ENCODE measurements at regions not wholly inside any gene's neighbourhood (a gene's known extent, or its start where the extent isn't known, plus 50 kb on each side); places are given as distances from the start of the nearest gene placed in this dataset.
"Not testable (repeated sequence)": the region's sequence is repeated elsewhere in the genome, so short reads cannot be mapped to it uniquely, and the experiment has no call there.

GRCh38 chr7:49486974-49487829 is 286.2 kb upstream of the VWC2 start:
- TF ChIP-seq, protein P1, sequence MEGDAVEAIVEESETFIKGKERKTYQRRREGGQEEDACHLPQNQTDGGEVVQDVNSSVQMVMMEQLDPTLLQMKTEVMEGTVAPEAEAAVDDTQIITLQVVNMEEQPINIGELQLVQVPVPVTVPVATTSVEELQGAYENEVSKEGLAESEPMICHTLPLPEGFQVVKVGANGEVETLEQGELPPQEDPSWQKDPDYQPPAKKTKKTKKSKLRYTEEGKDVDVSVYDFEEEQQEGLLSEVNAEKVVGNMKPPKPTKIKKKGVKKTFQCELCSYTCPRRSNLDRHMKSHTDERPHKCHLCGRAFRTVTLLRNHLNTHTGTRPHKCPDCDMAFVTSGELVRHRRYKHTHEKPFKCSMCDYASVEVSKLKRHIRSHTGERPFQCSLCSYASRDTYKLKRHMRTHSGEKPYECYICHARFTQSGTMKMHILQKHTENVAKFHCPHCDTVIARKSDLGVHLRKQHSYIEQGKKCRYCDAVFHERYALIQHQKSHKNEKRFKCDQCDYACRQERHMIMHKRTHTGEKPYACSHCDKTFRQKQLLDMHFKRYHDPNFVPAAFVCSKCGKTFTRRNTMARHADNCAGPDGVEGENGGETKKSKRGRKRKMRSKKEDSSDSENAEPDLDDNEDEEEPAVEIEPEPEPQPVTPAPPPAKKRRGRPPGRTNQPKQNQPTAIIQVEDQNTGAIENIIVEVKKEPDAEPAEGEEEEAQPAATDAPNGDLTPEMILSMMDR (IDR thresholded peaks at IDR 0.05; ENCODE audit: low read depth, low read length): no peak
- TF ChIP-seq, protein P2, sequence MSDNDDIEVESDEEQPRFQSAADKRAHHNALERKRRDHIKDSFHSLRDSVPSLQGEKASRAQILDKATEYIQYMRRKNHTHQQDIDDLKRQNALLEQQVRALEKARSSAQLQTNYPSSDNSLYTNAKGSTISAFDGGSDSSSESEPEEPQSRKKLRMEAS (IDR thresholded peaks at IDR 0.05; ENCODE audit: low read depth, low read length): no peak
- TF ChIP-seq MYC (IDR thresholded peaks at IDR 0.05; ENCODE audit: low read depth, low read length) (no peak), POLR2A (IDR thresholded peaks at IDR 0.05; ENCODE audit: extremely low read depth, insufficient read length) (no peak)
- H3K4me3 ChIP-seq (ENCODE audit: low read depth, low read length): no peak overlapping the region
- no peak for DNase-seq (ENCODE audit: low read depth)

DNA sequence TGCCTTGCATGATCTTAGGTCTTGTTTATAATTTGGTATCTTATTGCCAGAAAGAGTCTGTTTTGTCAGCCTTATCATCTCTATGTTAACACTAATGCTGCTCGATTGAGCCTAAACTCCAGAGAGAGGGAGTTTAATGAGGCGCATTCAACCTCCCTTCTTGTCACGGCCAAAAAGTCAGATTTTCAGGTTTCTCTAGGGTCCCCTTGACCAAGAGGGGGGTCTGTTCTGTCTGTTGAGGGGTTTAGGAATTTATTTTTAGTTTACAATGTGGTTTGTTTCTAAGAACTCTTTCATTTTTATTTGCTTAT is 285.7 kb upstream of the VWC2 start:
- DNase-seq (ENCODE audit: low read depth): no peak
- H3K4me3 ChIP-seq (ENCODE audit: low read depth, low read length): no peak overlapping the region
- TF ChIP-seq, protein P1 (IDR thresholded peaks at IDR 0.05; ENCODE audit: low read depth, low read length): no peak
- TF ChIP-seq POLR2A (IDR thresholded peaks at IDR 0.05; ENCODE audit: extremely low read depth, insufficient read length): no peak

DNA sequence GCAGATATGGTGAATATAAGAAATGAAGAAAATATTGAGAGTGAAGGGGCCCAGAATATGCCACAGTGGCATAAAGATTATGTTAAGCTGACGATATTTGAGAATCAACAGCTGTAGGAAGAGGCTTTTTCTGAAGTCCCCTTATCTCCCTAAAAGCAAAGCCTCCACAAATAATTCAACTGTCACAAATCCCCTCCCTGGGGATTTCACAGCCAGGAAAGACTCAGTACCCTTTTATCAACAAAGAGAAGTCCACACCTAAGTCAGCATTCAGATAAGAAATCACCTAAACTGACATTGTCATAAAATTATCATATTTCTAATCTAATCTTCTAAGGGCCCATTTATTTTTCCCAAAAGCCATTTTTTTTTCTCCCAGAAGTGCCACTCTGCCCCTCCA is 284.9 kb upstream of the VWC2 start:
- no peak for TF ChIP-seq MYC (IDR thresholded peaks at IDR 0.05; ENCODE audit: low read depth, low read length)
- TF ChIP-seq POLR2A (IDR thresholded peaks at IDR 0.05; ENCODE audit: extremely low read depth, insufficient read length): no peak
- TF ChIP-seq, protein P2 (IDR thresholded peaks at IDR 0.05; ENCODE audit: low read depth, low read length): no peak
- TF ChIP-seq, protein P1 (IDR thresholded peaks at IDR 0.05; ENCODE audit: low read depth, low read length): no peak

GRCh38 chr7:49497471-49497870 is 276.0 kb upstream of the VWC2 start:
- TF ChIP-seq POLR2A (IDR thresholded peaks at IDR 0.05; ENCODE audit: extremely low read depth, insufficient read length) (no peak), MYC (IDR thresholded peaks at IDR 0.05; ENCODE audit: low read depth, low read length) (no peak)
- TF ChIP-seq, protein P1 (IDR thresholded peaks at IDR 0.05; ENCODE audit: low read depth, low read length): no peak
- TF ChIP-seq, protein P2 (IDR thresholded peaks at IDR 0.05; ENCODE audit: low read depth, low read length): no peak
- no peak overlapping the region for H3K4me3 ChIP-seq (ENCODE audit: low read depth, low read length)
- no peak for DNase-seq (ENCODE audit: low read depth)

More for the DNA sequence above, 284.9 kb upstream of the VWC2 start:
- no peak overlapping the region for H3K4me3 ChIP-seq (ENCODE audit: low read depth, low read length)
- DNase-seq (ENCODE audit: low read depth): no peak

GRCh38 chr7:49500741-49501140 is 272.7 kb upstream of the VWC2 start:
- H3K4me3 ChIP-seq (ENCODE audit: low read depth, low read length): no peak overlapping the region
- TF ChIP-seq POLR2A (IDR thresholded peaks at IDR 0.05; ENCODE audit: extremely low read depth, insufficient read length): no peak
- TF ChIP-seq, protein P1 (IDR thresholded peaks at IDR 0.05; ENCODE audit: low read depth, low read length): no peak
- DNase-seq (ENCODE audit: low read depth): no peak

- not testable (repeated sequence) for DNase-seq (ENCODE audit: low read depth); H3K4me3 ChIP-seq (ENCODE audit: low read depth, low read length)
Observed at GRCh38 chr7:49507206-49507605, 266.2 kb upstream of the VWC2 start.
